Choroid plexus epithelial cell (primary cell): ENCODE measurements at regions not wholly inside any gene's neighbourhood (a gene's known extent, or its start where the extent isn't known, plus 50 kb on each side); places are given as distances from the start of the nearest gene placed in this dataset.

Source experiments
- DNase-seq: peaks from one replicate; pipeline ENCODE4 v3.0.0-alpha.2; 2010; ENCODE audit warnings: low read depth
- H3K4me3 ChIP-seq: 2 replicates; pipeline ENCODE4 v1.5.1; 2011; ENCODE audit warnings: low read depth, mild to moderate bottlenecking, control low read depth, low read length, moderate library complexity
- TF ChIP-seq, protein P1 (sequence below): conservative IDR thresholded peaks from 2 replicates; pipeline ENCODE4 v1.5.1; 2011; ENCODE audit warnings: low read depth, mild to moderate bottlenecking, control low read depth, inconsistent platforms, low read length, moderate library complexity

DNA sequence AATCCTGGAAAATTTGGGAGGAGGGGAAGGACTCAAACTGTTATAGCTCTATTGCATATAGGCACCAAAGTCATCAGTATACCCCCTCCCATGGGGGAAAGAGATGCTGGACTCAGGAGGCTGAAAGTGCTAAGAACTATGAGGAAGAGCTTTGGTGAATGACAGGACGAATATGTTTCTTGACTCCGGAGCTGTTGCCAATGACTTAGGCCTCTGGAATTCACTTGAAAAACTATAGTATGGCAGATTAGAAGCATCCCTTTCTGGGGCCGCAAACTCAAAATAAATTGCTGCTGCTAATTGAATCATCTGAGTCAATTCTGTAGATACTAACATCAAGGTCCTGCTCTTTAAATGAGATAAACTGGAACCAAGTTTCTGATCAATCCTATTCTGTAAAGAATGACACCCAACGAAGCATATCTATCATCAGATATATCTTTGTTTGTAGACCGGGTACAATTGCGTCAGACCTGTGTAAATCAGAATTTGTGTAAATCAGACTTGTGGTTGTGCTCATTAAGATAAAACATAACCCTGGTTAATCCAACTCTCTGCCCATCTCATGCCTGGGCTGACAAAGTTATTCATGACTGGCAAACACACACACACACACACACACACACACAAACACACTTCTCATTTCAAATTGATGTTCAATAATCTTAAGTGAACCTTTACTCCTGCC is 1793.8 kb upstream of the PCDH20 start:
- TF ChIP-seq, protein P1, sequence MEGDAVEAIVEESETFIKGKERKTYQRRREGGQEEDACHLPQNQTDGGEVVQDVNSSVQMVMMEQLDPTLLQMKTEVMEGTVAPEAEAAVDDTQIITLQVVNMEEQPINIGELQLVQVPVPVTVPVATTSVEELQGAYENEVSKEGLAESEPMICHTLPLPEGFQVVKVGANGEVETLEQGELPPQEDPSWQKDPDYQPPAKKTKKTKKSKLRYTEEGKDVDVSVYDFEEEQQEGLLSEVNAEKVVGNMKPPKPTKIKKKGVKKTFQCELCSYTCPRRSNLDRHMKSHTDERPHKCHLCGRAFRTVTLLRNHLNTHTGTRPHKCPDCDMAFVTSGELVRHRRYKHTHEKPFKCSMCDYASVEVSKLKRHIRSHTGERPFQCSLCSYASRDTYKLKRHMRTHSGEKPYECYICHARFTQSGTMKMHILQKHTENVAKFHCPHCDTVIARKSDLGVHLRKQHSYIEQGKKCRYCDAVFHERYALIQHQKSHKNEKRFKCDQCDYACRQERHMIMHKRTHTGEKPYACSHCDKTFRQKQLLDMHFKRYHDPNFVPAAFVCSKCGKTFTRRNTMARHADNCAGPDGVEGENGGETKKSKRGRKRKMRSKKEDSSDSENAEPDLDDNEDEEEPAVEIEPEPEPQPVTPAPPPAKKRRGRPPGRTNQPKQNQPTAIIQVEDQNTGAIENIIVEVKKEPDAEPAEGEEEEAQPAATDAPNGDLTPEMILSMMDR: no peak
- peak; percentile 56 for DNase-seq
- H3K4me3 ChIP-seq: no peak overlapping the region

DNA sequence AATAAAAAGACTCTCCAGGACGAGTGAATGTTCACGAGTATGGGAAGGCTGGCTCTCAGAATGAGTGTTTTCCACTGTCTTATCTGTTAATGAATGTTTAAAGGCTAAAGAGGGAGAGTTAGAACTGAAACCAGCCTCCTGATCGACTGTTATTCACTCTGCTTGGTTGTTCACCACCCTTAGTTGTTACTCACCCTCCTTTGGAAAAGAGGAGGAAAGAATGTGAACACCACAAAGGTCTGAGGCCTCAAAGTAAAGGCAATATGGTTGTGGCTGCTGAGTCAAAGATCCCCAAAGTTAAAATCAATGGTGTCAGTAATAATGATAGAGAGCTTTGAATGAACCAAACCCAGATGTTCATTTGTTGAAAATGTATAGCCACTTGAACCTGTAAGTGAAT is 1793.2 kb upstream of the PCDH20 start:
- peak; percentile 16 for DNase-seq
- TF ChIP-seq, protein P1: no peak
- no peak overlapping the region for H3K4me3 ChIP-seq

DNA sequence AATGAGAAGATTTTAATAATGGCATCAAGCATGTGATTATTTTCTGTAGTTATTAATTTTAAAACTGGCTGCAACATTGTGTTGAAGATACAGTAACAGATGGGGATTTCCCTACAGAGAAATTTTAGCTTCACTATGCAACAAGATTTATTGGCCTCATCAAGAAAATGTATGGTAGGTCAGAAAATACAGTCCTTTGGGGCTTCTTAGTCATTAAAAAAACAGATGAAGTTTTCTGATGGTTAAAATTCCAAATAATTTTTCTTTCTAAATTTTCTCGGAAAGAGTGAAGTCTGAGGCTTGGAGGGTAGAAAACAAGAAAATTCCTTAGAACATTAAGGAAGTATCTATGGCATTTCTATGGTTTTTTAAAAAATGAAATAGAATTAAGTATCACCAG is 1790.8 kb upstream of the PCDH20 start:
- DNase-seq: peak; percentile 40
- TF ChIP-seq, protein P1: no peak
- no peak overlapping the region for H3K4me3 ChIP-seq

DNA sequence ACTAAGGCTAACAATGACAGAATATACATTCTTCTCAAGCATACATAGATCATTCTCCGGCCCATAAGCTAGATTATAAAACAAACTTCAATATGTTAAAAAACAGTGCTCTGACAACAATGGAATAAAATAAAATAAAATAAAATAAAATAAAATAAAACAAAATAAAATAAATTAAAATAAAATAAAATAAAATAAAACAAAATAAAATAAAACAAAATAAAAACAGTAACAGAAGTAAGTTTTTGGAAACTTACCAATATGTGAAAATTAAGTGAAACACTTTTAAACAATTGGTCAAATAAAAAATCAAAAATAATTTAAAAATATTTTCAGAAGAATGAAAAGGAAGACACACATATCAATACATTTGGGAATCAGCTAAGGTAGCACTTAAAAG is 1785.8 kb upstream of the PCDH20 start:
- H3K4me3 ChIP-seq: no peak overlapping the region
- TF ChIP-seq, protein P1: no peak
- no peak for DNase-seq

DNA sequence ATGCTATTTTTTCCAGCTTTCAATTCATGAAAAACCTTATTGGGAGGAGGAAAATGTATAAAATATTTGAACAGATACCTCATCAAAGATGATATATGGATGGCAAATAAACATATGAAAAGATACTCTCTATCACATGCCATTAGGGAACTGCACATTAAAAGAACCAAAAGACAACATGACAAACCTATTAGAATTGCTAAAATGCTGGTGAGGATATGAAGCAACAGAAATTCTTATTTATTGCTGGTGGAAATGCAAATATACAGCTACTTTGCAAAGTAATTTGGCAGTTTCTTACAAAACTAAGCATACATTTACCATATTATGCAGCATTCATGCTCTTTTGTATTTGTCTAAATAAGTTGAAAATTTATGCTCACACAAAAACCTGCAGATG is 1783.9 kb upstream of the PCDH20 start:
- no peak overlapping the region for H3K4me3 ChIP-seq
- TF ChIP-seq, protein P1: no peak
- DNase-seq: no peak

DNA sequence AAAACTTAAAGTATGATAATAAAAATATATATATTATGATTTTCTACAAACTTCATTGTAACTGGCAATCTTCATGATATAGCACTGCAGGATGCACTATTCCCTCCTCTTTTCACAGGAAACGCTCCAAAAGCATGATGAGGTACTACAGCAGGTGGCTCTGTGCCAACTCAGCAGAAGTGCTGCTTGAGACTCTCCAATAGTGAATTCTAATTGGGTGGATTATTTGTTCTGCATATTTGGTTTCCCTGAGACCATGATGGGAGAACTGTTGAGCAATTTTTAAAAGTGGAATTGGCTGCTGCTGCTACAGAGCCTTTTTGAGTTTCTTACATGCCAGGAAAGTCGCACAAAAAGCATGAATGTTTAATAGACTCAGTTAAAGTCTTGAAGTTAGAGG is 1782.4 kb upstream of the PCDH20 start:
- no peak overlapping the region for H3K4me3 ChIP-seq
- peak; percentile 67 for DNase-seq
- TF ChIP-seq, protein P1: no peak

DNA sequence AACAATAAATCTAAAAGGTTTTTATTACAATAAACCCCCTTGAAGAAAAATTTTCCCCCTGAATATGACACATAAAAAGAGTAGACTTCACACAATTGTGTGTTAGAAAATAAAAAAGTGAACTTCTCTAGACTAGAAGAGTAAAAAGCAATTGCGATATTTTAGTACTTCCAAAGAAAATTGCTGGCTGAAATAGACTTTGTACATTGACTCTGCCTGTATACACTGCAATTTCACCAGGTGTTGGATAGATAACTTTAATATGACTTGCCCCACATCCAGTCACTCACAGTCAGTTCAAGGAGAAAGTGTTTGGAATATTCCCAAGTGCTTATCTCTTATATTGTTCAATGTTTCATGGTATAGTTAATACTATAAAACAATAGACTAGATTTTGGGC is 1780.1 kb upstream of the PCDH20 start:
- no peak for DNase-seq

More for the DNA sequence above, 1780.1 kb upstream of the PCDH20 start:
- H3K4me3 ChIP-seq: no peak overlapping the region
- TF ChIP-seq, protein P1: no peak
